NB4 (cell line): ENCODE measurements at regions not wholly inside any gene's neighbourhood (a gene's known extent, or its start where the extent isn't known, plus 50 kb on each side); places are given as distances from the start of the nearest gene placed in this dataset.

Experiments
- DNase-seq: peaks from one replicate; pipeline ENCODE4 v3.0.0; 2010; ENCODE audit warnings: low read depth
- H3K4me3 ChIP-seq: one replicate; pipeline ENCODE4 v1.5.1; 2011; ENCODE audit warnings: mild to moderate bottlenecking, low read depth, low read length, moderate library complexity
- CTCF ChIP-seq: IDR thresholded peaks from one replicate; pipeline ENCODE4 v1.5.1; 2012; ENCODE audit warnings: low read depth, low read length
- MAX ChIP-seq: IDR thresholded peaks from 2 replicates; pipeline ENCODE4 v1.6.1; 2011; ENCODE audit warnings: low read depth, low read length
- MYC ChIP-seq: IDR thresholded peaks from 2 replicates; pipeline ENCODE4 v1.6.1; 2011; ENCODE audit warnings: low read depth, low read length
- POLR2A ChIP-seq: IDR thresholded peaks from 2 replicates; pipeline ENCODE4 v1.6.1; 2011; ENCODE audit warnings: mild to moderate bottlenecking; ENCODE audit not compliant: insufficient read length; ENCODE audit errors: extremely low read depth

- TF ChIP-seq MYC = no peak
- TF ChIP-seq MAX = no peak
- no peak for TF ChIP-seq CTCF
- no peak for TF ChIP-seq POLR2A
- H3K4me3 ChIP-seq = no peak overlapping the region
- DNase-seq = no peak
Measured at GRCh38 chr5:52672459-52672858, 115.3 kb upstream of the ITGA1 start.

GRCh38 chr5:52673495-52673894 lies 114.2 kb upstream of the ITGA1 start:
- TF ChIP-seq MYC (no peak), CTCF (no peak), MAX (no peak), POLR2A (no peak)
- H3K4me3 ChIP-seq = no peak overlapping the region
- DNase-seq = no peak

GRCh38 chr5:52674815-52675545 lies 112.7 kb upstream of the ITGA1 start:
- no peak for DNase-seq
- H3K4me3 ChIP-seq = no peak overlapping the region
- TF ChIP-seq MYC = no peak
- TF ChIP-seq MAX = no peak
- no peak for TF ChIP-seq POLR2A
- no peak for TF ChIP-seq CTCF

GRCh38 chr5:52682492-52682891 lies 105.2 kb upstream of the ITGA1 start:
- no peak overlapping the region for H3K4me3 ChIP-seq
- no peak for TF ChIP-seq MAX
- no peak for TF ChIP-seq MYC
- no peak for TF ChIP-seq POLR2A
- TF ChIP-seq CTCF = no peak
- DNase-seq = no peak

- TF ChIP-seq POLR2A (no peak), CTCF (no peak), MYC (no peak), MAX (no peak)
- no peak for DNase-seq
- H3K4me3 ChIP-seq = no peak overlapping the region
Measured at GRCh38 chr5:52684051-52684450, 103.7 kb upstream of the ITGA1 start.
